ENCODE measurements at regions not wholly inside any gene's neighbourhood (a gene's known extent, or its start where the extent isn't known, plus 50 kb on each side); places are given as distances from the start of the nearest gene placed in this dataset.

GRCh38 chr1:232682248-232682647 is 52.3 kb upstream of the SIPA1L2 start:
- DNase-seq (ENCODE audit: low read depth) = no peak

GRCh38 chr1:232684371-232685105 is 54.6 kb upstream of the SIPA1L2 start:
- peak; percentile 6 for DNase-seq (ENCODE audit: low read depth)

GRCh38 chr1:232686346-232686745 is 56.4 kb upstream of the SIPA1L2 start:
- DNase-seq (ENCODE audit: low read depth) = no peak

- DNase-seq (ENCODE audit: low read depth) = no peak
These were observed 57.4 kb upstream of the SIPA1L2 start for GRCh38 chr1:232687304-232687703.

- DNase-seq (ENCODE audit: low read depth) = no peak
These were observed 57.8 kb upstream of the SIPA1L2 start for GRCh38 chr1:232687728-232688127.

- DNase-seq (ENCODE audit: low read depth) = no peak
These were observed 58.5 kb upstream of the SIPA1L2 start for GRCh38 chr1:232688398-232688797.

GRCh38 chr1:232689711-232690110 is 59.8 kb upstream of the SIPA1L2 start:
- DNase-seq (ENCODE audit: low read depth) = no peak

GRCh38 chr1:232690285-232690935 is 60.5 kb upstream of the SIPA1L2 start:
- DNase-seq (ENCODE audit: low read depth) = peak; percentile 37

- DNase-seq (ENCODE audit: low read depth) = no peak
These were observed 64.5 kb upstream of the SIPA1L2 start for GRCh38 chr1:232694475-232694874.

- DNase-seq (ENCODE audit: low read depth) = no peak
These were observed 65.9 kb upstream of the SIPA1L2 start for GRCh38 chr1:232695621-232696385.

GRCh38 chr1:232696466-232696865 is 66.5 kb upstream of the SIPA1L2 start:
- no peak for DNase-seq (ENCODE audit: low read depth)

GRCh38 chr1:232697187-232697822 is 67.4 kb upstream of the SIPA1L2 start:
- no peak for DNase-seq (ENCODE audit: low read depth)

- DNase-seq (ENCODE audit: low read depth) = no peak
These were observed 69.9 kb upstream of the SIPA1L2 start for GRCh38 chr1:232699814-232700213.

- DNase-seq (ENCODE audit: low read depth) = no peak
These were observed 73.0 kb upstream of the SIPA1L2 start for GRCh38 chr1:232702911-232703310.

- no peak for DNase-seq (ENCODE audit: low read depth)
These were observed 74.3 kb upstream of the SIPA1L2 start for GRCh38 chr1:232704256-232704655.

- peak; percentile 81 for DNase-seq (ENCODE audit: low read depth)
These were observed 75.1 kb upstream of the SIPA1L2 start for GRCh38 chr1:232704694-232705680.

- DNase-seq (ENCODE audit: low read depth) = no peak
These were observed 76.1 kb upstream of the SIPA1L2 start for GRCh38 chr1:232705815-232706575.

- no peak for DNase-seq (ENCODE audit: low read depth)
These were observed 77.2 kb upstream of the SIPA1L2 start for GRCh38 chr1:232707142-232707541.

GRCh38 chr1:232709386-232709785 is 79.5 kb upstream of the SIPA1L2 start:
- DNase-seq (ENCODE audit: low read depth) = no peak

GRCh38 chr1:232711996-232712395 is 82.1 kb upstream of the SIPA1L2 start:
- no peak for DNase-seq (ENCODE audit: low read depth)

- no peak for DNase-seq (ENCODE audit: low read depth)
These were observed 83.9 kb upstream of the SIPA1L2 start for GRCh38 chr1:232713785-232714184.

All from EH (cell line).